Right lobe of liver (tissue), 4 donors: ENCODE measurements at regions not wholly inside any gene's neighbourhood (a gene's known extent, or its start where the extent isn't known, plus 50 kb on each side); places are given as distances from the start of the nearest gene placed in this dataset.

Experiments used
- CTCF ChIP-seq, 4 donors: fragments of 200-600 bp in 3 of 4; fragments of 450-650 bp in 1 of 4; IDR thresholded peaks; one replicate each; pipeline versions ENCODE4 v1.5.1 to v1.8.0; 2016 to 2022; ENCODE audit warnings: antibody characterized with exemption in 4 of 4, mild to moderate bottlenecking in 2 of 4
- POLR2A ChIP-seq: fragments of 450-650 bp; IDR thresholded peaks from one replicate; pipeline ENCODE4 v1.6.1; 2017; ENCODE audit warnings: antibody characterized with exemption, mild to moderate bottlenecking
- donor health status: DM: no; HTN: no; CAD: no.
- donor health status: DM: no; HTN: no; CAD: no.
- donor health status: DM: no; HTN: yes; CAD: no.

GRCh38 chr1:87872189-87872588 lies 543.5 kb downstream of the LMO4 start:
- no peak for TF ChIP-seq POLR2A
- no peak for TF ChIP-seq CTCF (IDR thresholded peaks at IDR 0.05)
